Tibial nerve (tissue), 4 donors: ENCODE measurements at regions not wholly inside any gene's neighbourhood (a gene's known extent, or its start where the extent isn't known, plus 50 kb on each side); places are given as distances from the start of the nearest gene placed in this dataset.

Experiments used
- DNase-seq, 2 donors: peaks; one replicate each; pipeline ENCODE4 v3.0.0-alpha.2; 2019; ENCODE audit warnings: low spot score in 2 of 2
- H3K27ac ChIP-seq, 4 donors: fragments of 200-600 bp; sonication (generic) in 3 of 4; one replicate each; pipeline ENCODE4 v1.5.1; 2017 to 2019; ENCODE audit warnings: mild to moderate bottlenecking in 1 of 4
- H3K27me3 ChIP-seq, 2 donors: fragments of 200-600 bp; sonication (generic) in 1 of 2; one replicate each; pipeline versions ENCODE4 v1.5.1 to v1.6.0; 2017 to 2019
- H3K36me3 ChIP-seq, 3 donors: fragments of 200-600 bp; sonication (generic); one replicate each; pipeline ENCODE4 v1.5.1; 2018 to 2019
- H3K4me1 ChIP-seq, 4 donors: fragments of 200-600 bp; sonication (generic) in 3 of 4; one replicate each; pipeline ENCODE4 v1.5.1; 2017 to 2019
- H3K4me3 ChIP-seq, 4 donors: fragments of 200-600 bp; sonication (generic) in 3 of 4; one replicate each; pipeline ENCODE4 v1.5.1; 2017 to 2019; ENCODE audit warnings: mild to moderate bottlenecking in 1 of 4, moderate library complexity in 1 of 4
- H3K9me3 ChIP-seq, 4 donors: fragments of 200-600 bp; sonication (generic) in 3 of 4; one replicate each; pipeline ENCODE4 v1.5.1; 2017 to 2019
- EP300 ChIP-seq, 2 donors: sonication (generic); formaldehyde crosslinking; IDR thresholded peaks; one replicate each; pipeline ENCODE4 v1.6.1; 2017; ENCODE audit warnings: antibody characterized with exemption in 2 of 2, mild to moderate bottlenecking in 1 of 2
- POLR2A ChIP-seq, 2 donors: fragments of 450-650 bp; IDR thresholded peaks; one replicate each; pipeline ENCODE4 v1.6.1; 2017; ENCODE audit warnings: antibody characterized with exemption in 2 of 2, mild to moderate bottlenecking in 2 of 2, moderate library complexity in 2 of 2
- WGBS, 2 donors: methylation state at CpG; one replicate each; pipeline ENCODE4 v1.1.5; 2018; 5-methylcytosine and 5-hydroxymethylcytosine counted together
- TF ChIP-seq, protein P1 (sequence below), 5 experiments: fragments of 200-600 bp in 3 of 5; fragments of 450-650 bp in 2 of 5; sonication (generic) in 3 of 5; IDR thresholded peaks; one replicate each; pipeline ENCODE4 v1.5.1; 2016 to 2019; ENCODE audit warnings: antibody characterized with exemption in 5 of 5, mild to moderate bottlenecking in 3 of 5, moderate library complexity in 2 of 5

GRCh38 chr17:77371117-77371887 lies 230.5 kb downstream of the SEC14L1 start:
- DNase-seq: no peak
- no peaks in the 10 kb centered on the region for H3K36me3 ChIP-seq
- peak overlapping the region in 1 of 4 donors; percentile 75 for H3K4me3 ChIP-seq
- peaks cover 0 to 67% (median 51%) of the 10 kb centered on the region in 4 donors for H3K4me1 ChIP-seq
- H3K9me3 ChIP-seq: no peaks in the 10 kb centered on the region
- TF ChIP-seq POLR2A (IDR thresholded peaks at IDR 0.05): no peak
- peak overlapping the region; percentile 79 to 95 (median 90) for H3K27ac ChIP-seq
- no peaks in the 10 kb centered on the region for H3K27me3 ChIP-seq
- WGBS, 2 donors: 45 to 46% methylated on average over 18 of the region's 20 CpGs

DNA sequence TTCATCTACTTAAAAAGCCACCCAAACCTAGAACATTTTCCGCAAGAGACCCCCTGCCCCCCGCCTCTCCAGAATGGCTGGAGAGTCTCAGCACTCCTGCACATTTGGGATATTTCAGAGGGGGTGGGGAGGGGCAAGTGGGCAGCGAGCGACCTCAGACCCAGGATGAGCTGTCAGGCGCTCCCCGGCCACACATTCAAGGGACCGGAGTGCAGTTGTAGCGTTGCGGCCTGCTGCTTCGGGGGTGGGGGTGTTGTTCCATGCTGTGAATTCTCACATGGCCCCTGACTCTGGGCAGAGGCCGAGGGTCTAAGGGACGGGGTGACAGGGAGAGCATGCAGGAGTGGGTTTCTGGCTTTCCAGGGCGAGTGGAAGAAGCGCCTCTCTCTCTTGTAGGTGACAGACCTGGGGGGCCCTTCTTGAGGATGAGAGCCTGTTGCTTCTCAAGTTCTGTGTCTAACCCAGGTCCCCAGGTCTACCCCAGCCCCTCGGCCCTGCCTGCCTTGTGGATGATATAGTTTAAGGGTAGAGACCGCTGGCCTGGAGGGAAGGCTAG lies 231.2 kb downstream of the SEC14L1 start:
- no peak for TF ChIP-seq EP300 (IDR thresholded peaks at IDR 0.05)
- TF ChIP-seq, protein P1, sequence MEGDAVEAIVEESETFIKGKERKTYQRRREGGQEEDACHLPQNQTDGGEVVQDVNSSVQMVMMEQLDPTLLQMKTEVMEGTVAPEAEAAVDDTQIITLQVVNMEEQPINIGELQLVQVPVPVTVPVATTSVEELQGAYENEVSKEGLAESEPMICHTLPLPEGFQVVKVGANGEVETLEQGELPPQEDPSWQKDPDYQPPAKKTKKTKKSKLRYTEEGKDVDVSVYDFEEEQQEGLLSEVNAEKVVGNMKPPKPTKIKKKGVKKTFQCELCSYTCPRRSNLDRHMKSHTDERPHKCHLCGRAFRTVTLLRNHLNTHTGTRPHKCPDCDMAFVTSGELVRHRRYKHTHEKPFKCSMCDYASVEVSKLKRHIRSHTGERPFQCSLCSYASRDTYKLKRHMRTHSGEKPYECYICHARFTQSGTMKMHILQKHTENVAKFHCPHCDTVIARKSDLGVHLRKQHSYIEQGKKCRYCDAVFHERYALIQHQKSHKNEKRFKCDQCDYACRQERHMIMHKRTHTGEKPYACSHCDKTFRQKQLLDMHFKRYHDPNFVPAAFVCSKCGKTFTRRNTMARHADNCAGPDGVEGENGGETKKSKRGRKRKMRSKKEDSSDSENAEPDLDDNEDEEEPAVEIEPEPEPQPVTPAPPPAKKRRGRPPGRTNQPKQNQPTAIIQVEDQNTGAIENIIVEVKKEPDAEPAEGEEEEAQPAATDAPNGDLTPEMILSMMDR (IDR thresholded peaks at IDR 0.05): no peak
- no peak for TF ChIP-seq POLR2A (IDR thresholded peaks at IDR 0.05)
- H3K27ac ChIP-seq: peak overlapping the region; percentile 79 to 95 (median 90)

GRCh38 chr17:77372444-77373298 lies 231.9 kb downstream of the SEC14L1 start:
- 1% methylated on average over 18 to 31 of the region's 64 CpGs for WGBS, 2 donors
- DNase-seq: peak; percentile 73 to 75

More for the DNA sequence above, 231.2 kb downstream of the SEC14L1 start:
- 38 to 40% methylated on average over 8 to 13 of the region's 16 CpGs for WGBS, 2 donors
- H3K27me3 ChIP-seq: no peaks in the 10 kb centered on the region
- DNase-seq: no peak
- H3K4me3 ChIP-seq: peak overlapping the region; percentile 69 to 91 (median 78)
- H3K9me3 ChIP-seq: no peaks in the 10 kb centered on the region
- H3K4me1 ChIP-seq: peaks cover 0 to 67% (median 51%) of the 10 kb centered on the region in 4 donors
- H3K36me3 ChIP-seq: no peaks in the 10 kb centered on the region

DNA sequence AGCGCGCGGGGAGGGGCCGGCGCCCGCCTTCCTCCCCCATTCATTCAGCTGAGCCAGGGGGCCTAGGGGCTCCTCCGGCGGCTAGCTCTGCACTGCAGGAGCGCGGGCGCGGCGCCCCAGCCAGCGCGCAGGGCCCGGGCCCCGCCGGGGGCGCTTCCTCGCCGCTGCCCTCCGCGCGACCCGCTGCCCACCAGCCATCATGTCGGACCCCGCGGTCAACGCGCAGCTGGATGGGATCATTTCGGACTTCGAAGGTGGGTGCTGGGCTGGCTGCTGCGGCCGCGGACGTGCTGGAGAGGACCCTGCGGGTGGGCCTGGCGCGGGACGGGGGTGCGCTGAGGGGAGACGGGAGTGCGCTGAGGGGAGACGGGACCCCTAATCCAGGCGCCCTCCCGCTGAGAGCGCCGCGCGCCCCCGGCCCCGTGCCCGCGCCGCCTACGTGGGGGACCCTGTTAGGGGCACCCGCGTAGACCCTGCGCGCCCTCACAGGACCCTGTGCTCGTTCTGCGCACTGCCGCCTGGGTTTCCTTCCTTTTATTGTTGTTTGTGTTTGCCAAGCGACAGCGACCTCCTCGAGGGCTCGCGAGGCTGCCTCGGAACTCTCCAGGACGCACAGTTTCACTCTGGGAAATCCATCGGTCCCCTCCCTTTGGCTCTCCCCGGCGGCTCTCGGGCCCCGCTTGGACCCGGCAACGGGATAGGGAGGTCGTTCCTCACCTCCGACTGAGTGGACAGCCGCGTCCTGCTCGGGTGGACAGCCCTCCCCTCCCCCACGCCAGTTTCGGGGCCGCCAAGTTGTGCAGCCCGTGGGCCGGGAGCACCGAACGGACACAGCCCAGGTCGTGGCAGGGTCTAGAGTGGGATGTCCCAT lies 232.8 kb downstream of the SEC14L1 start:
- DNase-seq: peak in 1 of 2 donors; percentile 52
- no peaks in the 10 kb centered on the region for H3K36me3 ChIP-seq
- peak overlapping the region; percentile 69 to 91 (median 78) for H3K4me3 ChIP-seq
- no peaks in the 10 kb centered on the region for H3K27me3 ChIP-seq
- WGBS, 2 donors: 0 to 1% methylated on average over 38 to 40 of the region's 90 CpGs
- H3K27ac ChIP-seq: peak overlapping the region; percentile 79 to 95 (median 90)
- TF ChIP-seq EP300 (IDR thresholded peaks at IDR 0.05) (no peak), POLR2A (IDR thresholded peaks at IDR 0.05) (no peak)
- TF ChIP-seq, protein P1 (IDR thresholded peaks at IDR 0.05): no peak
- H3K9me3 ChIP-seq: no peaks in the 10 kb centered on the region
- H3K4me1 ChIP-seq: peaks cover 0 to 79% (median 65%) of the 10 kb centered on the region in 4 donors

More at GRCh38 chr17:77372444-77373298, 231.9 kb downstream of the SEC14L1 start:
- Histone ChIP-seq H3K27me3 (no peaks in the 10 kb centered on the region), H3K4me3 (peak overlapping the region; percentile 69 to 91 (median 78)), H3K4me1 (peaks cover 0 to 70% (median 56%) of the 10 kb centered on the region in 4 donors), H3K36me3 (no peaks in the 10 kb centered on the region), H3K27ac (peak overlapping the region; percentile 79 to 95 (median 90)), H3K9me3 (no peaks in the 10 kb centered on the region)
- TF ChIP-seq EP300 (IDR thresholded peaks at IDR 0.05) (peak in 1 of 2 donors; percentile 54), POLR2A (IDR thresholded peaks at IDR 0.05) (no peak)

DNA sequence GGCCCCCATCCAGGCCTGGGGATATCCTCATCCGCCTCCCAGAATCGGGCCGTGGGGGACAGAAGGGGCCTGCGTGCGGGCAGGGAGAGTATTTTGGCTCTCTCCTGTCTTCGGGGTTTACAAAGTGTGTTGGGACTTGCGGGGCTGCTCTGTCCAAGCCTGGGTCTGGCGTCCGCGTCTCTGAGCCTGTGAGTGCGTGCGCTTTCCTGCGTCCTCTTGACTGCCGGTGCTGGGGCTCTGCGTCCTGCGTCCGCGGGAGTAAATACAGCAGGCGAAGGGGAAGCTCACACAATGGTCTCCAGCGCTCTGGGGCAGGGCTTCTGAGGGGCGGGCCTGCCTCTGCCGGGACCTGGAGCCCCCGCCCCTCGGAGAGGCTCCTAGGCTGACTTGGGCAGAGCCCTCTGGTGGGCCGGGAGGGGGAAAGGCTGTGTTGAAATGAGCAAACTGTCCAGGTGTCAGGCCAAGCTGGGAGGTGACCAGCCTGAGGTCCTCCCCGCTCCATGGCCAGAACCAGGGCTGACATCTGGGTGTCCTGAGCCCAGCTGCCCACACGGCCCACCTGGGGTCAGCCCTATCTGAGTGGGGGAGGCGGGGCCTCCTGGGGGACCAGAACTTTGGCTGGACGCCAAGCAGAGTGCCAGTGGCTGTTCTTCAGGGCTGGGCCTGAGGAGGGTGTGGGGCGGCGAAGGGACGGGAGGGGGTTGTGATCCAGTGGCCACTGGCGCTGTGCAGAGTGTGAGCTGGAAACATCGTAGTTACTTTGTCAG lies 233.6 kb downstream of the SEC14L1 start:
- H3K27ac ChIP-seq: peak overlapping the region; percentile 79 to 95 (median 90)
- H3K36me3 ChIP-seq: no peaks in the 10 kb centered on the region
- no peaks in the 10 kb centered on the region for H3K9me3 ChIP-seq
- H3K4me3 ChIP-seq: peak overlapping the region; percentile 69 to 91 (median 78)
- 0 to 2% methylated on average over 19 to 28 of the region's 34 CpGs for WGBS, 2 donors
- TF ChIP-seq, protein P1 (IDR thresholded peaks at IDR 0.05): peak in 3 of 5 experiments; percentile 8 to 47 (median 44)
- TF ChIP-seq EP300 (IDR thresholded peaks at IDR 0.05): peak in 1 of 2 donors; percentile 84
- TF ChIP-seq POLR2A (IDR thresholded peaks at IDR 0.05): peak; percentile 38 to 39
- H3K27me3 ChIP-seq: no peaks in the 10 kb centered on the region
- DNase-seq: peak; percentile 69 to 71
- H3K4me1 ChIP-seq: peaks cover 0 to 87% (median 73%) of the 10 kb centered on the region in 4 donors
